ENCODE measurements at regions not wholly inside any gene's neighbourhood (a gene's known extent, or its start where the extent isn't known, plus 50 kb on each side); places are given as distances from the start of the nearest gene placed in this dataset.

DNA sequence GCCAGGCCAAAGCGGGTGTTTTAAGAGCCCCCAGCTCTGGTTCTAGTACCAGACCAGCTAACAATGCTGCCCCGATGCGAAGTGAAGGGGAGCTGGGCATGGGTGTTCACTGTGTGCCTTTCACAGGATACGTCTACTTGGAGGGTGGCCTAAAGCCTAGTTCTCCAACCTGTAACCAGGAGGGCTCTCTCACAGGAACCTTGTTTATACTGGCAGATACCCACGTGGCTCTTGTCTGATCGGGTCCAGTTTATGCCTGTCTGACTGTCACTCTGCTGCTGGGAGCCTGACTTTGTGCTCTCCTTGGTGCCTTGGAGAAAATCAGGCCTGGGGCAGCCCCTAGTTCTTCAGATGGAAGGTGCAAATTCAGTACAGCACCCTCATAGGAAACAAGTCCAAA, 60.2 kb upstream of the RNF144B start:
- no peak overlapping the region for H3K4me3 ChIP-seq (ENCODE audit: low read depth, low read length)
- no peak for DNase-seq (ENCODE audit: low read depth)
- TF ChIP-seq, protein P1, sequence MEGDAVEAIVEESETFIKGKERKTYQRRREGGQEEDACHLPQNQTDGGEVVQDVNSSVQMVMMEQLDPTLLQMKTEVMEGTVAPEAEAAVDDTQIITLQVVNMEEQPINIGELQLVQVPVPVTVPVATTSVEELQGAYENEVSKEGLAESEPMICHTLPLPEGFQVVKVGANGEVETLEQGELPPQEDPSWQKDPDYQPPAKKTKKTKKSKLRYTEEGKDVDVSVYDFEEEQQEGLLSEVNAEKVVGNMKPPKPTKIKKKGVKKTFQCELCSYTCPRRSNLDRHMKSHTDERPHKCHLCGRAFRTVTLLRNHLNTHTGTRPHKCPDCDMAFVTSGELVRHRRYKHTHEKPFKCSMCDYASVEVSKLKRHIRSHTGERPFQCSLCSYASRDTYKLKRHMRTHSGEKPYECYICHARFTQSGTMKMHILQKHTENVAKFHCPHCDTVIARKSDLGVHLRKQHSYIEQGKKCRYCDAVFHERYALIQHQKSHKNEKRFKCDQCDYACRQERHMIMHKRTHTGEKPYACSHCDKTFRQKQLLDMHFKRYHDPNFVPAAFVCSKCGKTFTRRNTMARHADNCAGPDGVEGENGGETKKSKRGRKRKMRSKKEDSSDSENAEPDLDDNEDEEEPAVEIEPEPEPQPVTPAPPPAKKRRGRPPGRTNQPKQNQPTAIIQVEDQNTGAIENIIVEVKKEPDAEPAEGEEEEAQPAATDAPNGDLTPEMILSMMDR (IDR thresholded peaks at IDR 0.05; ENCODE audit: insufficient read depth, low read length): no peak

DNA sequence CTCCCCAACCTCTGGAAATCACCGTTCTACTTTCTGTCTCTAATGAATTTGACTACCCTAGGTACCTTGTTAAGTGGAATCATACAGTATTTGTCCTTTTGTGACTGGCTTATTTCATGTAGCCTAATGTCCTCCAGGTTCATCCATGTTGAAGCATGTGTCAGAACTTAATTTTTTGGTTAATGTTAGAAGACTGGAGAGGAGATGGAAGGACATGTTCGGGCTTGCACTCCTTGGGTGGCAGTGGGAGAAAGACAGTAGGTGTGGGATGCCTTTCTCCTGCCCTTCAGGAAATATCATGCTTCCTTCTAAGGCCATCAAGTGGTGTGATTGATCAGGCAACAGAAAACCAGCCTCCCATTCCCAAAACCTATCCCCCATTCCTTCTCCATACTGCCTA, 61.1 kb upstream of the RNF144B start:
- DNase-seq (ENCODE audit: low read depth): no peak
- TF ChIP-seq, protein P1 (IDR thresholded peaks at IDR 0.05; ENCODE audit: insufficient read depth, low read length): no peak

DNA sequence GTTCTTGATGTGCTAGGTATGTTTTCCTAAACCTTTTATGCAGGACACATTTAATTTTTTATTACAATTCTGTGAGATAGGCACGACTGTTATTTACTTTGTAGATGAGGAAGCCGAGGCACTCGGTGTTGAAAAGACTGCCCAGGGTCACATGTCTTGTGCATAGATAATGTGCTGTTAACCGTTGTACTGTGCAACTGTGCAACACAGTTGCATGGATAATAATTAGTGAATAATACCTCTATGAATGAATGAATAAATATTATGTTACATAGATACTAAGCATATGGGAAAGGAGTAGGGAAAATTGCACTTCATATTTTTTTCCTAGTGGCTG, 60.3 kb upstream of the DEK start:
- DNase-seq (ENCODE audit: low read depth): no peak
- H3K4me3 ChIP-seq (ENCODE audit: low read depth, low read length): no peak overlapping the region
- TF ChIP-seq, protein P1 (IDR thresholded peaks at IDR 0.05; ENCODE audit: insufficient read depth, low read length): no peak

More for the DNA sequence above, 61.1 kb upstream of the RNF144B start:
- no peak overlapping the region for H3K4me3 ChIP-seq (ENCODE audit: low read depth, low read length)

DNA sequence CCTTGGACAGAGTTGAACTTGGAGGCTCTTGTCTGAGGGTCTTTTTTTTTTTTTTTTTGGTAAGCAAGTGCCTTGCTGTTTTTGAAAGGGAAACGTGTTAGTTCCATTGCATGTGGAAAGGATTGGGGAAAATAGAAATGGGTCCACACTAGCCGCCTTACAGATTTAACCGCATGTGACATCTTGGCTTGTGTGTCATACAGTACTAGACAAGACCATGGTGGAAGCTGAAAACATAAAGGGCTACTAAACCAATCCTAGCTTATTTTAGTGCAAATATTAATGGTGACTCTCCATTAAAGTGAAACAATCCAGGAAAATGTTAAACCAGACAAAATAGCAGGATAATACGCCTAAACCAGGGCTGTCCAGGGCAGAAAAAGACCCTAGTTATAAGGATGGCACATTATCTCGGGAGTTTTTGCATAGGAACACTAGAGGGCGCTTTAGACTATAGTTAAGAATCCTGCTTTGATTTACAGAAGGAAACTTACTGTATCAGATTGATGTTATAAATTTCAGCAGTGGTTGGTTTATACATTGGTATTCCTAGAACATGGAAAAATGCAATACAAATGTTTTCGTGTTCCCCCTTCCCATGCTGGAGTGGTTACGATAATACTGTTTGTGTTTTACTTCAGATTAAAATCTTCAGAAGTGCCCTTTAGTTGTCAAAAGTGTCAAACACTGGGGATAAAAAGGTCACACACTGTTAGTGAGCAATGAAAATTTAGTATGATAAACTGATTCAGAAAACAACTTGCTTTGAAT, 59.8 kb upstream of the DEK start:
- no peak overlapping the region for H3K4me3 ChIP-seq (ENCODE audit: low read depth, low read length)
- peak; percentile 73 for DNase-seq (ENCODE audit: low read depth)
- TF ChIP-seq, protein P1 (IDR thresholded peaks at IDR 0.05; ENCODE audit: insufficient read depth, low read length): peak; percentile 64

DNA sequence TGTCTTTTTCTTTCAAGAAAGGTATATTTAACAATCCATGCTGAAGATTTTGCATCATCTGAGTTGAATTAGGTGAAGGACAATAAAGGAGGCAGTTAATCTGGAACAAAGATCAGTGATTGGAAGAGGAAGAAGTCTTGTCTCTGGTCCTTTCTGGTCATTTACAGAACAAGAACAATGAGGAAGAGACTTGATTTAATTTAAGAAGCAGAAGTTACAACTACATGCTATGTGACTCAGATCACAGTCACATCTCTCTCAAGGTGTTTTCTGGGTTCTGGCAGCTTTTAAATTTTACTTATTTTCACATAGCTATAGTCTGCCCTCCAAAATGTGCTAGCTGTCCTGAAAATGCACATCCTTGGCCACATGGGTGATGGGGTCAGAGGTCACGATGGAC, 53.5 kb upstream of the DEK start:
- no peak overlapping the region for H3K4me3 ChIP-seq (ENCODE audit: low read depth, low read length)
- TF ChIP-seq, protein P1 (IDR thresholded peaks at IDR 0.05; ENCODE audit: insufficient read depth, low read length): no peak
- no peak for DNase-seq (ENCODE audit: low read depth)

DNA sequence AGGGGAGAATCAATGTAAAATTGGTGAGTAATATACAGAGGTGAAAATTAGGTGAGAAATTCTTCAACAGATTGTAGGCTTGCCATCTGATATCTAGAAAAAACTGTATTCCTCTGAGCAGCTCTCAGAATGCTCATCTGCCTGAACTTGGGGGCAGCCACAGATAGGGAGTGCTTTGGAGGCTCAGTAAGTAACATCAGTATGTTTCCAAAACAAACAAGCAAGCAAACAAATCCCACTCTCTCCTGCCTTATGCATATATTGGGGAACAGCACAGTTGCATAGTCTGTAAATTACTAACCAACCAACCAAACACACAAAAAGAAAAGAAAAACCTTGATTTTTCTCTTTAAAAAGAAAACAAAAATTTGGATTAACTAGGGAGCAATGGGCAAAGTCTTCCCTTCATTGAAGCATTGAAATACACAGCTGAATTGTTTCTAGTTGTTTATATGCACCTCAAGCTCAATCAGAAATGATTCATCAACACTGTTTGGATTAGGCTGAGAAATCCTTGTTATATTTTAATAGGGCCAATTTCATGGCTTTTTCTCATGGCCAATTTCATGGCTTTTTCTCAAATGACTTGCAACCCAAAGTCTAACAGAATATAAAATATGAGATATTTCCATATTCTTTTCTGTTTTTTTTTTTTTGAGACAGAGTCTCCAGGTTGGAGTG, 50.1 kb upstream of the DEK start:
- TF ChIP-seq, protein P1 (IDR thresholded peaks at IDR 0.05; ENCODE audit: insufficient read depth, low read length): no peak
- DNase-seq (ENCODE audit: low read depth): no peak
- H3K4me3 ChIP-seq (ENCODE audit: low read depth, low read length): no peak overlapping the region
